Stomach (tissue), 8 donors: ENCODE measurements at regions not wholly inside any gene's neighbourhood (a gene's known extent, or its start where the extent isn't known, plus 50 kb on each side); places are given as distances from the start of the nearest gene placed in this dataset.

Experiments
- DNase-seq, 2 donors: peaks; one replicate each; pipeline versions ENCODE4 v3.0.0 to v3.0.0-alpha.2; 2013 to 2019
- H3K27ac ChIP-seq, 5 donors: fragments of 200-600 bp in 4 of 5; sonication (generic) in 4 of 5; one replicate each; pipeline ENCODE4 v1.5.1; 2013 to 2019; ENCODE audit warnings: mild to moderate bottlenecking in 1 of 5, moderate library complexity in 1 of 5
- H3K27me3 ChIP-seq, 3 donors: fragments of 200-600 bp; sonication (generic); one replicate each; pipeline ENCODE4 v1.5.1; 2017 to 2019; ENCODE audit warnings: mixed run types in 1 of 3
- H3K36me3 ChIP-seq, 4 donors: fragments of 200-600 bp; sonication (generic); 1 replicate in 3 of 4; 2 replicates in 1 of 4; pipeline ENCODE4 v1.5.1; 2016 to 2019
- H3K4me1 ChIP-seq, 4 donors: fragments of 200-600 bp; sonication (generic); one replicate each; pipeline ENCODE4 v1.5.1; 2016 to 2019
- H3K4me3 ChIP-seq, 4 donors: fragments of 200-600 bp; sonication (generic) in 3 of 4; one replicate each; pipeline ENCODE4 v1.5.1; 2016 to 2019; ENCODE audit warnings: mild to moderate bottlenecking in 1 of 4
- H3K9me3 ChIP-seq, 4 donors: fragments of 200-600 bp; sonication (generic); one replicate each; pipeline ENCODE4 v1.5.1; 2016 to 2019
- CTCF ChIP-seq, 7 experiments: fragments of 450-650 bp in 4 of 7; fragments of 200-600 bp in 3 of 7; sonication (generic) in 3 of 7; IDR thresholded peaks; one replicate each; pipeline ENCODE4 v1.5.1; 2016 to 2019; ENCODE audit warnings: antibody characterized with exemption in 7 of 7, control low read depth in 2 of 7, mild to moderate bottlenecking in 1 of 7
- EP300 ChIP-seq: sonication (generic); formaldehyde crosslinking; IDR thresholded peaks from one replicate; pipeline ENCODE4 v1.6.1; 2017; ENCODE audit warnings: antibody characterized with exemption
- POLR2A ChIP-seq, 4 donors: fragments of 450-650 bp; IDR thresholded peaks; one replicate each; pipeline ENCODE4 v1.6.1; 2016; ENCODE audit warnings: antibody characterized with exemption in 4 of 4, control low read depth in 2 of 4, mild to moderate bottlenecking in 1 of 4, moderate library complexity in 1 of 4
- POLR2AphosphoS5 ChIP-seq, 3 donors: sonication (generic); formaldehyde crosslinking; IDR thresholded peaks; one replicate each; pipeline ENCODE4 v1.6.1; 2016; ENCODE audit warnings: antibody characterized with exemption in 3 of 3
- WGBS, 5 donors: extraction: QIAGEN DNeasy Blood & Tissue Kit in 3 of 5; methylation state at CpG; one replicate each; pipeline versions ENCODE4 v1.1.5 to v1.1.7; 2013 to 2018; 5-methylcytosine and 5-hydroxymethylcytosine counted together
- intact Hi-C: fragments of 100-400 bp; cut with DNase I; formaldehyde crosslinking; loops from one replicate; pipeline ENCODE4 v1.15.1; 2023; ENCODE audit warnings: low total_unique reads
- donor health status: healthy with polysubstance abuse.
- donor health status: Bipolar disorder and iron deficiency.
- donor health status: healthy.

GRCh38 chr15:47304656-47305055 lies 412.6 kb upstream of the SEMA6D start:
- Histone ChIP-seq H3K27me3 (no peaks in the 10 kb centered on the region), H3K4me3 (no peak overlapping the region), H3K4me1 (no peaks in the 10 kb centered on the region), H3K27ac (no peak overlapping the region), H3K36me3 (no peaks in the 10 kb centered on the region), H3K9me3 (no peaks in the 10 kb centered on the region)
- DNase-seq: no peak
- intact Hi-C loops: no loop called here
- TF ChIP-seq POLR2A (IDR thresholded peaks at IDR 0.05): no peak
- TF ChIP-seq EP300: no peak
- TF ChIP-seq POLR2AphosphoS5 (IDR thresholded peaks at IDR 0.05): no peak
- TF ChIP-seq CTCF (IDR thresholded peaks at IDR 0.05): no peak

GRCh38 chr15:47312161-47312560 lies 405.1 kb upstream of the SEMA6D start:
- TF ChIP-seq EP300 (no peak), CTCF (IDR thresholded peaks at IDR 0.05) (no peak), POLR2A (IDR thresholded peaks at IDR 0.05) (no peak), POLR2AphosphoS5 (IDR thresholded peaks at IDR 0.05) (no peak)
- Histone ChIP-seq H3K4me3 (no peak overlapping the region), H3K27ac (no peak overlapping the region), H3K4me1 (no peaks in the 10 kb centered on the region), H3K9me3 (no peaks in the 10 kb centered on the region), H3K36me3 (no peaks in the 10 kb centered on the region), H3K27me3 (no peaks in the 10 kb centered on the region)
- WGBS, 5 donors: 67 to 82% (median 79%) methylated on average over 3 of the region's 3 CpGs
- intact Hi-C loops: no loop called here
- DNase-seq: no peak

GRCh38 chr15:47326410-47327333 lies 390.6 kb upstream of the SEMA6D start:
- Histone ChIP-seq H3K4me3 (no peak overlapping the region), H3K27me3 (no peaks in the 10 kb centered on the region), H3K9me3 (no peaks in the 10 kb centered on the region), H3K36me3 (no peaks in the 10 kb centered on the region), H3K4me1 (peaks cover 0 to 1% (median 0%) of the 10 kb centered on the region in 4 donors), H3K27ac (no peak overlapping the region)
- TF ChIP-seq EP300: no peak
- peak in 1 of 2 donors; percentile 13 for DNase-seq
- 59 to 79% (median 65%) methylated on average over 5 of the region's 5 CpGs for WGBS, 5 donors
- intact Hi-C loops: no loop called here

- H3K36me3 ChIP-seq: no peaks in the 10 kb centered on the region
- H3K27ac ChIP-seq: peak overlapping the region in 1 of 5 donors; percentile 6
- TF ChIP-seq CTCF (IDR thresholded peaks at IDR 0.05) (no peak), EP300 (no peak), POLR2A (IDR thresholded peaks at IDR 0.05) (no peak), POLR2AphosphoS5 (IDR thresholded peaks at IDR 0.05) (no peak)
- H3K9me3 ChIP-seq: no peaks in the 10 kb centered on the region
- intact Hi-C loops: no loop called here
- H3K27me3 ChIP-seq: no peaks in the 10 kb centered on the region
- peaks cover 0 to 13% (median 4%) of the 10 kb centered on the region in 4 donors for H3K4me1 ChIP-seq
- DNase-seq: peak in 1 of 2 donors; percentile 22
- H3K4me3 ChIP-seq: no peak overlapping the region
- WGBS, 5 donors: 49 to 56% (median 55%) methylated on average over 6 of the region's 6 CpGs
Observed at GRCh38 chr15:47331829-47332393, 385.4 kb upstream of the SEMA6D start.

- Histone ChIP-seq H3K9me3 (no peaks in the 10 kb centered on the region), H3K4me1 (peaks cover 0 to 13% (median 4%) of the 10 kb centered on the region in 4 donors), H3K27ac (peak overlapping the region in 1 of 5 donors; percentile 6), H3K4me3 (no peak overlapping the region), H3K27me3 (no peaks in the 10 kb centered on the region), H3K36me3 (no peaks in the 10 kb centered on the region)
- TF ChIP-seq POLR2AphosphoS5 (IDR thresholded peaks at IDR 0.05) (no peak), POLR2A (IDR thresholded peaks at IDR 0.05) (no peak), EP300 (no peak), CTCF (IDR thresholded peaks at IDR 0.05) (no peak)
- WGBS, 5 donors: 21 to 42% (median 39%) methylated on average over 2 of the region's 2 CpGs
- intact Hi-C loops: no loop called here
- no peak for DNase-seq
Observed at GRCh38 chr15:47332481-47332880, 384.8 kb upstream of the SEMA6D start.
